ENCODE measurements at regions not wholly inside any gene's neighbourhood (a gene's known extent, or its start where the extent isn't known, plus 50 kb on each side); places are given as distances from the start of the nearest gene placed in this dataset.
"Not testable (repeated sequence)": the region's sequence is repeated elsewhere in the genome, so short reads cannot be mapped to it uniquely, and the experiment has no call there.

DNA sequence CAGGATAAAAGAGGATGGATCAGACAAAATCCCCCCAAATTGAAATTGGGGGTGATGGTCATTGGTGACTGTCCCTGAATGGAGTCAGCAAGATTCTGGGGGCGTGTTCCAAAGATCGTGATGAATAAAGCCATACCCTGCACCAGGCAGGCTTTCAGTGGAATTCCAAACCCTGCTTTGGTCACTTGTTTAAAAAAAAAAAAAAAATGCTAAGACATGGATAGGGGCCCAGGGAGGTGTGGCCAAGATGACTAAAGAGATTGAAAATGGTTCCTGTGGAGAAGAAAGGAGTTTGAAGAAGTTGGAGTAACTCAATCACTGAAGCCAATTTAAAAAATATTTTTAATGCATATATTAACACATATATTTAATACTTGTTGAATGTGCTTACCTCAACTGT is 161.4 kb upstream of the KCNG1 start:
- no peak for DNase-seq

DNA sequence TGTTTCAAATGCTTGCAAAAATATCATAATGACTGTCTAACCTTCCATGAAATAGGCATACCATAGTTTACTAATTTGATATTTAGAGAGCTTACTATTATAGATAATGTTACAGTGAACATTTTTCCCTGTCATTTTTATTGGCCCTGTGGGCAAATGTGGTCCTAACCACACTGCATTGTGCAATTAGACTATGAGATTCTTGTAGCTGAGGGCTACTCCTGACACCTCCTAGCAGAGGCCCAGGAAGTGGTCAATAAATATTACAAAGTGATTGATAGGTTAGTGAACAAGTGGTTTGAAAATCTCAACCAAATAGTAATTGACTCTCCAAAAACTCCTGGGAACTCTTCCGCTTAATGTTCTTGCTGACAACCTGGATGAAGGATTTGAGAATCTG is 160.5 kb upstream of the KCNG1 start:
- DNase-seq, result no peak

DNA sequence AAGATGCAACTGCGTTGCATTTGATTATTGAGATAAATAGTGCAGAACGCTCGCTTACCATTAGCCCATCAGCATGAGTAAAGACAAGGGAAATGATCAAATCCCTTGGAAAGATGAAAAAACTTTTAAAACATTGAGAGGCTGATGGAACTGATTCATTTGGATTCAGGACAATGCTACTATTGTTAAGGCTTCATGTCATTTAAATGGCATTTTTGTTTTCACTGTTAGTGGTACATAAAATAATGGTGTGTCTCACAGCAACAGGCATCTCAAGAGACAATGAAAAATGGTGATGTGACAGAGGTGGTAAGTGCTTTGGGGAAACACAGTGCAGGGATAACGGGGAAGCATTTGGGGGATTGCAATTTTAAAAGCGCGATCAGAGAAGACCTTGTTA is 159.7 kb upstream of the KCNG1 start:
- no peak for DNase-seq

DNA sequence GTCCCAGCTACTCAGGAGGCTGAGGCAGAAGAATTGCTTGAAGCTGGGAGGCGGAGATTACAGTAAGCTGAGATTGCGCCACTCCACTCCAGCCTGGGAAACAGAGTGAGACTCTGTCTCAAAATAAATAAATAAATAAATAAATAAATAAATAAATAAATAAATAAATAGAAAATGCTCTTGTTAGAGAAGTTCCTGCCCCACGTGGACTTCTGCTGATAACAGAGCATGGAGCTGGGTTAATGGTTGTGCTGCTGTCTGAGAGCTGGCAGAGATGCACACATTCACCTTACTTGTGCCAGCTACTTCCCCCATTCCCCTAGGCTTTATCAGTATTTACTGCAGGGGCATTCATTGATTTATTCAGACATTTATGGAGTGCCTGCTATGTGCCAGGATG is 155.2 kb upstream of the KCNG1 start:
- no peak for DNase-seq

DNA sequence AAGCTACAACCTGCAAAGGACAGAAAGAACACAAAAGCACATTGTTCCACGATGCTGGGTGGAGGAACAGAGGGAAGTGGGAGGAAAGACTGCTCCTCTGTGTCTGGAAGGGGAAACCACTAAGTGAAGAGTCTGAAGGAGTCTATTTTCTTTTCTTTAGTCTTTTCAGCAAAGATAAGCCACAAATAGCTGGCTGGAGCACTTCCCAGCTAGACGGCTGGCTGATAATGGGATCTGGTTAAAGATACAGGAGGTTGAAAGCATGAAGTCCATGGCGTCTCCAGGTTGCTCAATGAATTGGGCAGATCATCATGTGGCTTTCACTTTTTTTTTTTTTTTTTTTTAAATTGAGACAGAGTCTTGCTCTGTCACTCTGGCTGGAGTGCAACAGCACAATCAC is 154.0 kb upstream of the KCNG1 start:
- no peak for DNase-seq

DNA sequence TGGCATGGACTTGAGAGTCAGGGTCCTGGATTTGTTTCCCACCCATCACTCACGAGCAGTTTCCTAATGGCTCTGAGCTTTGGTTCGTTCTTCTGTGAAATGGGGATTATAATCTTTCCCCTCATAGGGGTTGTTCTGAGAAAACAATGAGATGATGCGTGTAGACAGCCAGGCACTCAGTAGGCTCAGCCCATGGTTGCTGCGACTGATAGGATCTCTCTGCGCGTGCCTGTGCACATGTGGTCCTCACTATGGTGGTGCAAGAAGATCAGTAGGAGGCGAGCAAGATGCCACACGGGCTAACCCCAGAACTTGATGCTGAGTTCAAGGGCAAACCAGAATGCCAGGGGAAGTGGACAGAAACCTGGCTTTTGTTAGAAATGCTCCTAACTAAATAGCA is 153.5 kb upstream of the KCNG1 start:
- no peak for DNase-seq

DNA sequence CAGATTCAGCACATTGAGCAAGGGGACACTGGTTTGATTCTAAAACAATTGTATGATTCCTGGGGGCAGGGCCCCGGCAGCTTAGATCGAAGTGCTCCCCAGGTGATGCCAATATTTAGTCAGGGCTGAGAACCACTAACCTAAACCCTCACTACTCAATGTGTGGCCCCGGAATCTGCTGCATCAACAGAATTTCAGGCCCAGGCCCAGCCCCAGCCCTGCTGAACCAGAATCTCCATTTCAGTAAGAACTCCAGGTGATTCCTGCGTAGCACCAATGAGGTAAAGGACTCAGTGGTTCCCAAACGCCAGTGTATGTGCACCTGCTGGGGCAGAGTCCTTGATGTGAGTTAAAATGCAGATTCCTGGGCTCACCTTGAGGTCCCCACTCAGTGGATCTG is 152.8 kb upstream of the KCNG1 start:
- no peak for DNase-seq

DNA sequence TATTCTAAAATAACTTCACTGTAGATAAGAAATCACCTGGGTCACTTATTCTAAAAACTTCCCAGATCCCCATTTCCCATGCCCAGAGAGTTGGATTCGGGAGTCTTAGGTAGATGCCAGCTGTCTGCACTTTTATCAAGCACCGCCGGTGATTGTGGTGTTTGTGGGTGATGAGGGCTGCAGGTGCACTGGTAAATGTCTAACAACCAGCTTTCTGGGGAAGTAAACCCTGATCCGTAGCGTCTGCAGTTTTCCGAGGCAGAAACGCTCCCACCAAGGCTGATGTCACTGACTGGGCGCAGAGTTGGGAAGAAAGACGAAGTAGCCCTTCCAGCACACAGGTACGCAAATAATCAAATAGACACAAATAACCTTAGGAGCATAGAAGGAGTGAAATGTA is 152.2 kb upstream of the KCNG1 start:
- DNase-seq, result no peak

DNA sequence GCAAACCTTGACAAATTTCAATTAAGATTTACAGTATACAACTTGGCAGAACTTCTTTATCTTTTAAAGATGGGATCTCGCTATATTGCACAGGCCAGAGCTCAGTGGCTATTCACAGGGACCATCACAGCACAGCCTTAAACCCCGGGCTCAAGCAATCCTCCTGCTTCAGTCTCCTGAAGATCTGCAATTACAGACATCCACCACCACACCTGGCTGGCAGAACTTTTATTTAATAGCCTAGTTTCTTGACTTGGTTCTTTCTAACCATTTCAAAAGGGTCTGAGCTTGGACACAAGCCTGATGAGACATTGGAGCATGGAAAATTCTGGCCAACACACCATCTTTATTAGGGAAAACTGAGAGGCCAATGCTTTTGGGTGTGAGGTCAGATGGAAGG is 151.6 kb upstream of the KCNG1 start:
- no peak for DNase-seq

DNA sequence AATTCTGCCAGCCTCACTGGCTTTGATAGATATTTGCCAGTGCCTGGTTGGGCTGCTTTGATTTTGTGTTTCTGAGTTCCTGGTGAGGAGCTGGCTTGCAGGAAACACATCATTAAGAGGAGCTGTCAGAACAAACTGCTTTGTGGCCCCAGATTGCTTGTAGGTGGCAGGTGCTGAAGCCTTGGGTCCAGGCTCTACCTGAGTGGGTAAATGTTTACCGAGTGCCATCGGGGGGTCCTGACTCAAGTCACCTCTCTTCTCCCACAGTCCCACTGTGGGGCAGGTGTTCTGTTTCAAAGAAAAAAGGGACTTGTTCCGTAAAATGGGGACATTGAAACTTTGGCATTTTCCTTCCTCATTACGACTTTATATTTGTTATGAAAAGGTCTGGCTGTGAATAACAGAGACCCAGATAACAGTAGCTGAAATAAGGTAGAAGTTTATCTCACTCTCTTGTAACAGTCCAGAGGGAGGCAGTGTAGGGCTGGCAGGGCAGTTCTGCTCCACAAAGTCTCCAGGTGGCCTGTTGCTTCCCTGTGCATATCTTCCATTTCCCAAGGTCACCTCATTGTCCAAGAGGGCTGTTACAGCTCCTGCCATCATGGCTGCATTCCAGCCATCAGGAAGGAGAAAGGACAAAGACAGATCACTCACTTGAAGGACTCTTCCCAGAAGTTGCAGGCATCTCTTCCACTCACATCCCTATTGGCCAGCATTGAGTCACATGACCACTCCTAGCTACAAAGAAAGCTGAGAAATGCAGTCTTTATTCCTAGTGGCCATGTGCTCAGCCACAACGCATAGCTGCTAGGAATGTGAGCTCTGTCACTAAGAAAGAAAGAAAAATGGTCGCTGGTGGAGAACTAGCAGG is 149.9 kb upstream of the KCNG1 start:
- no peak for DNase-seq

DNA sequence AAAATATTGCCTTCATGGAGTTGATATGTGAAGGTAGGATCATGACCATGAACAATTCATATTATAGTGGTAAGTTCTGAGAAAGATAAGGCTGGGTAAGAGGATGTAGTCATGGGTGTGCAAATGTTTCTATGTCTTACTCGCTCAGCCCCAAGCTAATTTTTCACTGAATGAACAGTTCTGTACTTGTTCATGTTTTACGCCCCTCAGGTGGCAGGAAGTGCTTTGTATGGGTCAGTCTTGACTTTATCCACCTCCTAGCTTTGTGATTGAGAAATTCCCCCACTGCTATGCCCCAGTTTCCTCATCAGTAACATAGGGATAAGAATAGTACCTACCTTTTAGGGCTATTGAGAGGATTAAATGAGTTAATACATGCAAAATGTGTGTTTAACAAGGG is 148.2 kb upstream of the KCNG1 start:
- DNase-seq, result no peak

DNA sequence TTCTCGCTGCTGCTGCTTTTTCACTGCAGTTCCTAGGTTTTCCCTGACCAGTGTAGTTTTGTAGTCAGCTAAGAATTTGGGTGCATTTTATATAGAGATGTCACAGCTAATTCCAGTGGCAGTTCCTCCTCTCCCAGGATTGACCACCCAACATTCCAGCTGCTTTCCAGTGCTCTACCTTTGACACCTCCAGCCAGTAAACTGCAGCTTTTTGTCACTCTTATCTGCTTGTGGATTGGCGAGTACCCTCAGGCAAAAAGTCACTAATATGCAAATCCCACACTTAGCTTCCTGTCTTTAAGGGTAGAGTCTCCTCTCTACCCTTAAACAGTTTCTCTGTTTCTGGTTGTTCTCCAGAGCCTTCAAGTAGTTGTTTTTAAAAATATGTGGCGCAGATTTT is 146.9 kb upstream of the KCNG1 start:
- no peak for DNase-seq

DNA sequence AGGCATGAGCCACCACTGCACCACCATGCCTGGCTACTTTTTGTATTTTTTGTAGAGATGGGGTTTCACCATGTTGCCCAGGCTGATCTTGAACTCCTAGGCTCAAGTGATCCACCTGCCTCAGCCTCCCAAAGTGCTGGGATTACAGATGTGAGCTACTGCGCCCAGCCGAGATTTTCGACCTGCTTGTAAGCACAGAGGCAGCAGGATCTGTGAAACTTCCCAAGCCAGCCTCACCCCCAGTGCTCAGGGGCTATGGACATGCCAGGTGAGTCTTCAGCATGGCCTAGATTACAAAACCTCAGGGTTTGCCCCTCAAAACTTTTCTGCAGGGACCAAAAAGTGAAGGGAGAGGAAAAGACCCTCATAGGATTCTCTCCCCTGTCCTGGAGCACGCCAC is 145.0 kb upstream of the KCNG1 start:
- DNase-seq, result not testable (repeated sequence)

DNA sequence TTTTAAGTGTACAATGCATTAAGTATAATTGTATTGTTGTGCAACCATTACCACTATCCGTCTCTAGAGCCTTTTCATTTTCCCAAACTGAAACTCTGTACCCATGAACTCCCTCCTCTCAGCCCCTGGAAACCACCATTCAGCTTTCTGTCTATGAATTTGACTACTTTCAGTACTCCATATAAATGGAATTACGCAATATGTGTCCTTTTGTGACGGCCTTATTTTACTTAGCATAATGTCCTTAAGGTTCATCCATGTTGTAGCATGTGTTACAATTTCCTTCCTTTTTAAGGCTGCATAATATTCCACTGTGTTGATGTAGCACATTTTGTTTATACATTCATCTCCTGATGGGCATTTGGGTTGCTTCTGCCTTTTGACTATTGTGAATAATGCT is 143.6 kb upstream of the KCNG1 start:
- DNase-seq, result no peak

DNA sequence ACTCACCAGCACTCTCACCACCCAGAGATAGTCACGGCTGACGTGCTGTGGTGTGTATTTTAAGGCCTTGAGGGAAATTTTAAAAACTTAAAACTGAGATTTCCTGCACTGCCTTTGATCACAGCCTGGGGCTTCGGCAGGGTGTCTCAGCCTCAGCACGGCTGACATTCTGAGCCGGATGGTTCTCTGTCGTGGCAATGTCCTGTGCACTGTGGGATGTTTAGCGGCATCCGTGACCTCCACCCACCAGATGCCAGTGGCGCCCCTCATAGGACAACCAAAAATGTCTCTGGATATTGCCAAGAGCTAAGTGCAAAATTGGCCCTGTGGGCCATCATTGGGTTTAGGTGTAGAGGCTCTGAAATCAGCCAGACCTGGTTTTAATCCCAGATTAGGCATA is 142.2 kb upstream of the KCNG1 start:
- no peak for DNase-seq

DNA sequence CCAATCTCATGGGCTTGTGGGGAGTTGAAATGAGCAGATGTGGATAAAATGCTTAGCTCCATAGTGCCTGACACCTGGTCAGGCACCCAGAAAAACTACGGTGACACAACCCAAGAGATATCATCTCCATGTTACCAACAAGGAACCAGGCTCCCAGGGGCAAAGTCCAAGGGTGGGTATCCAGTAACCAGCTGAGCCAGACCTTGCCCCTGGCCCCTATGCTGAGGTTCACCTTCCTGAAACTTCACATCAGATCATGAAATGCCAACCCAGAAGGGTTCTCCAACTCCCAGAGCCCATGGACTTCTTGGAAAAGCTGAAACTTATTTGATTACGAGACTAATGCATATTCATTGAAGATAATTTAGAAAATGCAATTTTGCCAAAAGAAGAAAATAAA is 141.8 kb upstream of the KCNG1 start:
- DNase-seq, result no peak

DNA sequence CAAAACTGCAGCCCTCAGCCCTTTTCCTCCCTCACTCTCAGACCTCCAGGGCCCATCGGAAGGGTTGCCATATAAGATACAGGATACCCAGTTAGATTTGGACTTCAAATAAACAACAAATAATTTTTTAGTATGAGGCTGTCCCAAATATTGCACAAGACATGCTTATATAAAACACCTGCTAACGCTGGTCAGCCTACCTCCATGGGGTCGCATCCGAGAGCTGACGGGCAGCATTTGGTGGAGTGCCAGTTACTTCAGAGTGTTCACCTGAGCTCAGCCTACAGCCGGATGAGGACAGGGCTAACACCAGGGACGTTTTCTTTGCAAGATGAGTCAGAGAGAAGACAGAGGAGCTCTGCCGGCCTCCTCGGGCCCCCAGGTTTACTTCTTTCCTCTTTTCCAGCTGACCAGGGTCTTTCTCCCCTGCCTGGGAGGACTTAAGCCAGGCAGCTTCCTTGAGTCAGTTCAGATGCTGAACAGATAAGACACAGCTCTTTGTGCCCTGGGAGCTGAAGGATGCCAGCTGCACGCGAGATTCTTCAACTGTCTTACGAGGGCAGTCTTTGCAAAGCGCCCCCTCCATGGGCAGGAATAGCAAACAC is 141.2 kb upstream of the KCNG1 start:
- no peak for DNase-seq

DNA sequence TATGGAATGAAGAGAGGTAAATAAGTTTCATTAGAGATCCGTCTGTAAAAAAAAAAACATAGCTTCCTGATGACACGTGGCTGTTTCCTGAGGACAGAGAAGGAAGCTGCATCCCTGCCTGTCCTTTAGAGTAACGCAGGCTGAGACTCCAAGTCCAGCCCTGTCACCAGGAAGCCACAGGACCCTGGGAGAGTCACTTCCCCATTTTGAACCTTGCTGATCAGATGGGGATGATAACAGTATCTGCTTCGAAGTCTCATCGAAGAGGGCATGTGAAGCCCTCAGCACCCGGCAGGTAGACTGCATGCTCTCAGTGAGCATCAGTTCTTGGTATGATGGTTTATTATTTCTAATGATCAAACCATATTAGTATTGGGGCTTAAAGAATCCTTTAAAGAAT is 139.1 kb upstream of the KCNG1 start:
- no peak for DNase-seq

DNA sequence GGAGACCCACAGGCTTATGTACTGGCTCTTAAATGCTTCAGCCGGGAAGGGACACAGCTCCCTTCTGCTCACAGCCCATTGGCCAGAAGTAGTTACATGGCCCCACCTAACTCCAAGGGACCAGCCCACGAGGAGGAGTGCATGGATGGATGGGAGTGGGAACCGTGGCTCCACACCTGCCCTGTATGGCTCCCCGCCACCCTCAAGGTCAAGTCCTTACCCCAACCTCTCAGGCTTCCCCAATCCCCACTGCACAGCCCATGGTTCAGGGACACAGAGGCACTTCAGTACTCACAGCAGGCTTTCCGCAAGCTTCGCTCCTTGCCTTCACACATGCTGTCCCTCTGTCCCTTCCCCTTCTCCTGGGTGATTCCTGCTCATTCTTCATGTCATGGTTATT is 137.9 kb upstream of the KCNG1 start:
- no peak for DNase-seq

DNA sequence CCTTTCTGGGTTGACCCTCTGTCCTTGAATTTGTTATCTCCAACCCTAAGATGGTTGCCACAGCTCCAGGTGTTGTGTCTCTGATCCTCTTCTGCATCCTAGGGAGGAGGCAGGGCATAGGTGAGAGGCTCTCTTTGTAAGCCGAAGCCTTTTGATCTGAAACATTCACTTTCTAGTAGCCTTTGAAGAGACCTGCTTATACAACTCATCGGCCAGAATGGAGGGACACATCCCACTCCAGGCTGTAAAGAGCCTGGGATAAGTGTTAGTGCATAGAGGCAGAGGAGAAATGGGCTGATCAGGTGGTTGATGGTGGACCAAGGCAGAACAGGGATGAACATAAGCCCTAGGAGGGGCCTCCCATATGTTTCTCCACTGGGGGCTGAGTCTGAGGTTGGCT is 137.1 kb upstream of the KCNG1 start:
- DNase-seq, result no peak

DNA sequence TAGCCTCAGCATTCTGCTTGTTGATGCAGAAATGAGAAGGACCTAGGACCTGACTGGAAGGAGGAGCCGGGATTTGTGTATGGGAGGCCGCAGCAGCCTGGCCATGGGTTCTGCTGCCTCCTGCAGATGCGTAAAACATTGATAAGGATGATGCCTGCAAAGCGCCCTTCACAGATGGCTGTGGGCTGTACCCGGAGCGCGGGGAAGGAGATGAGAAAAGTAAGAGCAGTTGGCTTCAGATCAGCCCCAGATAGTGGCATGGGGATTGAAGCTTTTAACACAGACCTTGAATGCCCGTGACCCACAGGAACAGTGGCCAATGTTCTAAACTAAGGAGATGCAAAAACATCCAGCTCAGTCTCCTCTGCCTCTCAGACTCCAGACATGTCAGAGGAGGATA is 136.4 kb upstream of the KCNG1 start:
- DNase-seq, result no peak

DNA sequence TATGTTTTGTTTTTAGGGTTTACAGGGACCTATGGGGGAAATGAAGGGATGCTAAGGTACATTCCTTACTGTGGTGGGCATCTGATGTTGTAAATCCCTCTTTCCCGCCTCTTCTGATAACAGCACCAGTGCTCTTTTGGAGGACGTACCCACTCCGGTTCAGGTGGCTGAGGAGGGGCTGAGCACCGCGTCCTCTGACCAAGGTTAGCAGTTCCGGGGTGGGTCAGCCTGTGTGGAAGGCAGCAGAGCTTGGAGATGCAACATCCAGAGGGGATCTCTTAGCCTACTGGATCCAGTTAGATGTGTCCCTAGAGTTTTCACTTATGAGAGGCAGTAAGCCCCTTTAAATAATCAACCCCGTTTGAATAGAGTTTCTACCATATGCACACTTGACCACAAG is 135.3 kb upstream of the KCNG1 start:
- DNase-seq, result no peak

DNA sequence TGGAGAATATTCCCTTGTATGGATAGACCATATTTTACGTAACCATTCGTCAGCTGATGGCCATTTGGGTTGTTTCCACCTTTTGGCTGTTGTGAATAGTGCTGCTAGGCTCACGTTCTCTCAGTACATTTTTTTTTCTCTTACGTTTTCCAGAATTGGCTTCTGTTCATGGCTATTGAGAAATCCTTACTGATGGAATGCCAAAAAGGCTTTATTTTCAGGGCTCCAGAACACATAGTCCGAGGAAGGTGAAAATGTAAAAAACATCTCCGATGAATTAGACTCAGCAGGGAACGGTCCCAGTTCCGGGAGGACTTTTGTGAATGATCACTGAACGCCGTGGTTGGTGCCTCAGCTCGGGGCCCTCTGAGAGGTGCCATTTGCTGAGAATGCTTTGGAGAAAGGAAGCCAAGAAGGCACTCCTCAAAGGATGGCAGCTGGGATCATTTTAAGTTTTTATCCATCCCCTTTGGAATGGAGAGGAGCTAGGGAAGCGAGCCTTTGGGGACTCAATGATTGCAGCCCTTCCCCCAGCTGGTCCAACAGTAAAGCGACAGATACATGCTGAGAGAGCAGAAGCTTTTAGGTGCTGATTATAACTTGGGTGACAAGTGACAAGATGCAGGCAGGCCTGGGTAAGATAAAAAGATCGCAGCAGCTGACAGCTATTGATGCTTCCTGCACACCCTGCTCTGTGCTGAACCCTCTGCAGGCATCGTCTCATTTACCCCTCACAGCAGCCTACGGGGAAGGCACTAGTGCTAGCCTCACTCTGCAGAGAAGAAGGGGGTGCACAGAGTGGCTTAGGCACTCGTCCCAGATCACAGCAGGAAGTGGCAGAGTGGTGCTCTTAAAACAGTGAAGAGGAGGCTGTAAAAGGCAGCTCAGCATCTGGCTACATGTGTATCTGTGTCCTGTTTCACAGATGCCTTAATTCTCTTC is 133.4 kb upstream of the KCNG1 start:
- no peak for DNase-seq

Measured in NCI-H1930 (cell line).